ENCODE measurements at regions not wholly inside any gene's neighbourhood (a gene's known extent, or its start where the extent isn't known, plus 50 kb on each side); places are given as distances from the start of the nearest gene placed in this dataset.

- ChIA-PET POLR2A (interaction anchor here (1.3 kb wide), 1 partner anchor 288 kb away, joined by 6 read pairs; no protein-coding TSS in a partner anchor), CTCF (interaction anchor here (0.7 to 5.0 kb wide), 16 partner anchors 10 to 304 kb away, joined by 3 to 64 read pairs (median 4); no protein-coding TSS in a partner anchor), RAD21 (ENCODE audit: low non-redundant PET in 1 of 2, low total read pairs in 2 of 2, uncharacterized antibody in 2 of 2, unreplicated experiment in 2 of 2) (interaction anchor here (0.9 to 1.3 kb wide), 4 partner anchors 288 to 304 kb away, joined by 3 to 6 read pairs (median 4); no protein-coding TSS in a partner anchor)
- no peak overlapping the region for H3K4me3 ChIP-seq (replicated peaks in 1 of 2; ENCODE audit: low read depth in 1 of 2, low read length in 2 of 2)
- no peaks in the 10 kb centered on the region for H3K36me3 ChIP-seq (ENCODE audit: control insufficient read depth in 1 of 2, insufficient read depth in 2 of 2, low read length in 2 of 2)
- H3K9ac ChIP-seq (ENCODE audit: low read length) = no peak overlapping the region
- peak overlapping the region; percentile 36 for H2AFZ ChIP-seq (ENCODE audit: low read depth, low read length, poor library complexity, severe bottlenecking)
- ATAC-seq = peak; percentile 99
- H3K9me3 ChIP-seq (ENCODE audit: control insufficient read depth in 1 of 2, insufficient read depth in 1 of 2, low read depth in 1 of 2, low read length in 2 of 2) = no peaks in the 10 kb centered on the region
- H3K27me3 ChIP-seq (ENCODE audit: insufficient read depth, low read length) = no peaks in the 10 kb centered on the region
- H3K9me2 ChIP-seq (ENCODE audit: insufficient read depth) = no peaks in the 10 kb centered on the region
- TF ChIP-seq EZH2 (IDR thresholded peaks at IDR 0.05) = no peak
- peak; percentile 46 for TF ChIP-seq YY1 (IDR thresholded peaks at IDR 0.05; ENCODE audit: extremely low read depth, insufficient replicate concordance, low read depth, low read length)
- peak; percentile 50; the same call in 1 of the 2 replicates for TF ChIP-seq CBX3 (IDR thresholded peaks at IDR 0.05; ENCODE audit: low read depth)
- peak; percentile 75 to 87 (median 77); a peak in 5 of 6 replicates for TF ChIP-seq CTCF (IDR thresholded peaks at IDR 0.05 in 2 of 3, conservative IDR thresholded peaks at IDR 0.05 in 1 of 3; ENCODE audit: borderline replicate concordance in 1 of 3, insufficient read depth in 1 of 3, low read depth in 2 of 3, low read length in 2 of 3)
- TF ChIP-seq ZFX (IDR thresholded peaks at IDR 0.05) = no peak
- TF ChIP-seq POLR2AphosphoS5 (IDR thresholded peaks at IDR 0.05; ENCODE audit: low read depth, low read length) = no peak
- peak; percentile 91 for TF ChIP-seq RAD21 (IDR thresholded peaks at IDR 0.05; ENCODE audit: low read depth)
- peak; percentile 87 for TF ChIP-seq MAX (IDR thresholded peaks at IDR 0.05)
- intact Hi-C loops (cut with micrococcal nuclease) = loop anchor here (1.0 kb wide), 1 partner anchor 287 kb away; no protein-coding TSS in a partner anchor
- H3K4me1 ChIP-seq (ENCODE audit: control insufficient read depth in 1 of 2, insufficient read depth in 2 of 2, low read length in 2 of 2) = peaks cover 0 to 6% of the 10 kb centered on the region in 2 experiments; a peak in 1 of 4 replicates
- peak; percentile 68 for DNase-seq (ENCODE audit: low read depth, low spot score)
- no peak overlapping the region for H3K4me2 ChIP-seq (ENCODE audit: low read length)
- H3K27ac ChIP-seq (ENCODE audit: low read depth, low read length) = no peak overlapping the region
- no TSS peak for BruUV-seq (replicated peaks)
- H4K20me1 ChIP-seq (ENCODE audit: insufficient read depth) = no peaks in the 10 kb centered on the region
- no peaks in the 10 kb centered on the region for H3K79me2 ChIP-seq (ENCODE audit: insufficient read depth, low read length)
These were observed 134.2 kb downstream of the CHIC2 start for GRCh38 chr4:53929955-53930798.

Measured in HCT116 (cell line).